Tibial nerve (tissue), 4 donors: ENCODE measurements at regions not wholly inside any gene's neighbourhood (a gene's known extent, or its start where the extent isn't known, plus 50 kb on each side); places are given as distances from the start of the nearest gene placed in this dataset.

Source experiments
- EP300 ChIP-seq, 2 donors: sonication (generic); formaldehyde crosslinking; IDR thresholded peaks; one replicate each; pipeline ENCODE4 v1.6.1; 2017; ENCODE audit warnings: antibody characterized with exemption in 2 of 2, mild to moderate bottlenecking in 1 of 2
- POLR2A ChIP-seq, 2 donors: fragments of 450-650 bp; IDR thresholded peaks; one replicate each; pipeline ENCODE4 v1.6.1; 2017; ENCODE audit warnings: antibody characterized with exemption in 2 of 2, mild to moderate bottlenecking in 2 of 2, moderate library complexity in 2 of 2
- TF ChIP-seq, protein P1 (sequence below), 5 experiments: fragments of 200-600 bp in 3 of 5; fragments of 450-650 bp in 2 of 5; sonication (generic) in 3 of 5; IDR thresholded peaks; one replicate each; pipeline ENCODE4 v1.5.1; 2016 to 2019; ENCODE audit warnings: antibody characterized with exemption in 5 of 5, mild to moderate bottlenecking in 3 of 5, moderate library complexity in 2 of 5

DNA sequence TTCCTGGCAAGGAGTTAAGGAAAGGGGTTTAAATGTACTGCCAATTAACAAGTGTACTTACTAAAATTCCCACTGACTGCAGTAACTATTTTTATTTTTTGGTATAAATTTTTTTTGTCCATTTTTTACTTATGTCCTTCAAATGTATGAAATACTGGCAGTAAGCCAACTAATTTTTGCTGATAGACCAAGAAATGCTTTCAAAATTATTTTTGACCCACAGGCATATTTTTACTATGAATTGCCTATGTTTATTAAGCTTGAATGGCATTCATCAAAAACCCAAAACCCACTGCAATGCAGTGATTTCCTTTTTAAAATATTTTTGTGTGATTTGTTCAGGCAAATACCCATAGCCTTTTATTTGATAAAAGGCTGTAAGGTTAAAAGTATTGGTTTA is 560.1 kb downstream of the UTRN start:
- no peak for TF ChIP-seq POLR2A (IDR thresholded peaks at IDR 0.05)
- TF ChIP-seq, protein P1, sequence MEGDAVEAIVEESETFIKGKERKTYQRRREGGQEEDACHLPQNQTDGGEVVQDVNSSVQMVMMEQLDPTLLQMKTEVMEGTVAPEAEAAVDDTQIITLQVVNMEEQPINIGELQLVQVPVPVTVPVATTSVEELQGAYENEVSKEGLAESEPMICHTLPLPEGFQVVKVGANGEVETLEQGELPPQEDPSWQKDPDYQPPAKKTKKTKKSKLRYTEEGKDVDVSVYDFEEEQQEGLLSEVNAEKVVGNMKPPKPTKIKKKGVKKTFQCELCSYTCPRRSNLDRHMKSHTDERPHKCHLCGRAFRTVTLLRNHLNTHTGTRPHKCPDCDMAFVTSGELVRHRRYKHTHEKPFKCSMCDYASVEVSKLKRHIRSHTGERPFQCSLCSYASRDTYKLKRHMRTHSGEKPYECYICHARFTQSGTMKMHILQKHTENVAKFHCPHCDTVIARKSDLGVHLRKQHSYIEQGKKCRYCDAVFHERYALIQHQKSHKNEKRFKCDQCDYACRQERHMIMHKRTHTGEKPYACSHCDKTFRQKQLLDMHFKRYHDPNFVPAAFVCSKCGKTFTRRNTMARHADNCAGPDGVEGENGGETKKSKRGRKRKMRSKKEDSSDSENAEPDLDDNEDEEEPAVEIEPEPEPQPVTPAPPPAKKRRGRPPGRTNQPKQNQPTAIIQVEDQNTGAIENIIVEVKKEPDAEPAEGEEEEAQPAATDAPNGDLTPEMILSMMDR (IDR thresholded peaks at IDR 0.05) = no peak
- no peak for TF ChIP-seq EP300 (IDR thresholded peaks at IDR 0.05)
